ENCODE measurements at regions not wholly inside any gene's neighbourhood (a gene's known extent, or its start where the extent isn't known, plus 50 kb on each side); places are given as distances from the start of the nearest gene placed in this dataset.
"Not testable (repeated sequence)": the region's sequence is repeated elsewhere in the genome, so short reads cannot be mapped to it uniquely, and the experiment has no call there.

DNA sequence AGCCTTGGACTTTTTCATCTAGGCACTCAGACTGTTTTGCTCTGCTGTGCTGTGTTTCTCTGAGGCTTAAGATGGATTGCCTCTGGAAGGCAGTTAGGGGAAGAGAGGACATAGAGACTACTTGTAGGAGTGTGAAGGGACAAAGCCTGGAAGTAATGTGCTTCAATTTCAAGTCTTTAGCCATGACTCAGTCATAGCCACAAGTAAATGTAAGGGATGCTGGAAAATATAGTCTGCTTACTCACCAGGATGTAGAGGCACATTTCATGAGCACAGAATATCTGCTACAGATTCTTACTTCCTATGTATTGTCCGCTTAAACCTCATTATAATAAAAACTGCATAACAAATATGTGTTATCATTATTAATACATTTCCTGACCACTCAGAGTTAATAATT lies 794.3 kb upstream of the NOVA1 start:
- DNase-seq = no peak

GRCh38 chr14:27409944-27410343 lies 812.1 kb upstream of the NOVA1 start:
- DNase-seq = no peak

- DNase-seq = peak; percentile 97
Observed at GRCh38 chr14:27410981-27411380, 813.1 kb upstream of the NOVA1 start.

GRCh38 chr14:27427796-27428195 lies 830.0 kb upstream of the NOVA1 start:
- no peak for DNase-seq

DNA sequence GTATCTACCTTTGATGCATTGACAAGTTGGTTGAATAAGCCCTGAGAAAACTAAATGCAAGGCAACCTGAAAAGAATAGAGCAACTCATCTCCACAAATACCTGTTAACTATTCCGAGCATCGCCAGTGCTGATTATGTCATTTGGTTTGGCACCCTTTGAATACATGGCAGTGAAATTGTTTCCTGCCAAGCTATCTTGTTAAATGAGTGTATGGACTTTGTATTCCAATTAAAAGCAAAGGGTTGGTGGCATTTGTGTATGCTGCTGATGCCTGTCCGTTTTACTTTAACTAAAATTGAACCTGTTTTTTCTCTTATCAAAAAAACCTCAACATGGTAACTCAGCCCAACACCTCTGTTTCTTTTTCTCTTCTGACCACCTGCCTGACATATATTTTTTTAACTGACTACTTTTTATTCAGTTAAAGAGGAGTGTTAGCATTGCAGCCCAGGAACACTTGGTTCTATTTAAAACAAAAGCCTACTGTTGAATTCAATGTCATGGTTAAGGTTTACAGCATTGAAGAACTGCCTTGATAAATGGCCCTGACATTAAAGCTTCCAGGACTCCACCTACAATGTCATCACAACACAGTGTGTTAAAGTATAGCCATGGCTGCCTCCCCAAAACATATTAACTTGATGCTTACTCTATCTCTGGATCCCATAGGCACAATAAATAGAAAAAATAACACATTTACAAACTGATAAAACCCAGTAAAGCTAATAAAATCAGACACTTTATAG lies 838.3 kb upstream of the NOVA1 start:
- DNase-seq = no peak

DNA sequence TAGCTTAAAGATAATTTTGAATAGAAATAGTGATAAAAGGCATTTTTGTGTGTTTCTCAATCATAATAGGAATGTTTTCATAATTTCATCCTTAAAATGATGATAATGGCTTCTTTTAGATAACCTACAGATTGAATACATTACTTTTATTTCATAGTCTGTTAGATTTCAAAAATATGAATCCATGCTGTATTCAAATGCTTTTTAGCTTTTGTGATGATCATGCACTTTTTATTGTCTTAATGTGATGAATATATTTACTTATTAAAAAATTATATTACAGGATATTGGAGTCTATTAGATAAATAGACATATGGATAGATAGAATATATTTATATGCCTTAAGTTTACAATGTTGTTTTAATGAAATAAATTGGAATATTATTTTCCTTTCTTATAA lies 886.8 kb upstream of the NOVA1 start:
- no peak for DNase-seq

DNA sequence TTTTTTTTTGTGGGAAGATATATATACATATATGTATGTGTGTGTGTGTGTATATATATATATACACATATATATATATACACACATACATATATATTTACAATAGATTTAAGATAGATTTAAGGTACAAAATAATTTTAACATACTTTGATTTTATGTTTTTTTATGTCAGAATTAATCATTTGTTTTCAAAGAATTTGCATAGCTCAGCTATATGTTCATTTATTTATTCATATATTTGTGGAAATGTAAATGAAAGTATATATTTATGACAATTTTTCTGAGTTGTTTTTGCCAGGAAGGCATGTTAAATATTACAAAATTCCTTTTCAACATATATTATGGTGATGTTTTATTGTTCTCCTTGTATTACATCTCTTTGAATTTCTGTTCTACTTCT lies 887.4 kb upstream of the NOVA1 start:
- DNase-seq = no peak

- DNase-seq = no peak
Observed at GRCh38 chr14:27506272-27506671, 908.4 kb upstream of the NOVA1 start.

- peak; percentile 52 for DNase-seq
Observed at GRCh38 chr14:27528328-27528727, 930.5 kb upstream of the NOVA1 start.

DNA sequence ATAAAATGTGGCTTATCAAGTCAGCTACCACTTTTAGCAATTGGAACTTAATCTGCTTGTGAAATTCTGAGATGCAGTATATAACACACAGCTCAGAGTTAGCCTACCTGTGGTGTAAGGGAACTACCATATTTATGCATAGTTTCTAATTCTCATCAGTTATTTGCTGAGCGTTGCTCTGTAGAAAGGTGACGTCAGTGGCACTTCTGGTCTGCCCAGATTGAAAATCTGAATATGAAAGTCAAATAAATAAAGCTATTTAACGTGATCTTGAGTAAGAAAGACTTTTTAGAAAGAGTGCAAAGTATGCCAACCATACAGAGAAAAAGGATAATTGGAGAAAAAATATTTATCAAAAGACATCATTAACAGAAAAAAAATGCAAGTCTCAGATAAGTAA lies 938.9 kb upstream of the NOVA1 start:
- no peak for DNase-seq

DNA sequence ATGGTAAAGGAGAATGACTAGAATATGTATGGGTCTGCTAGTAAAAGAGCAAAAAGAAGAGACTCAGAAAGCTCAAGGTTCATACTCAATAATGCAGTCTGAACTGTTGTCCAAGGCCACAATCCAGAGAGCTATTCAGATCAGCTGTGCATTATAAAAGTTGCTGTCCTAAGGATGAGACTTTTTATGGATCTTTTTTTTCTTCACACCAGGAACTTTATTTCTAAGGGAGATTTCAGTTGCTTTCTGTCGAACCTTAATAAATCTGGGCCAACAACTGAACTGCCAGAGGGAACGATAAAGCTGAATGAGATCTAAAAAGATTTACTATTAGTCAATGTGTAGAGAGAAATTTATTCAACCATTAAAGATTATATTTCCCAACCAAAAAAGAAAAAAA lies 948.3 kb upstream of the NOVA1 start:
- no peak for DNase-seq

DNA sequence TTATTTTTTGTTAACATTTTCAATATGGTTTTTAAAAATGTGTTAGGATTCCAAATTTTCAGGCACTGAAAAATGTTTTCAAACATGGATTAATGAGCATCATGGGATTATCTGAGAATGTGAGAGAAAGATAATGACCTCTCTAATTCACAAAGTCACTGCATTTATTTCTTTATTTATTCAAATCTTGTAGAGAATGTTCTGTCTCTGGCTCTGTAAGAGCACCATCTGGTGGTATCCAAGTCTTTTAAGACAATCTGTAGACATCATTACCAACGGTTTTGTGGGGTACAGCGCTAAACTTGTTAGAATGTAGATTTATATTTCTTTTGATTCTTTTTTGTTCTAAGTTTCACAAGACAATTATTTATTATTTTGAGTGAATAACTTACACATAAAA lies 956.0 kb upstream of the NOVA1 start:
- peak; percentile 43 for DNase-seq

- no peak for DNase-seq
Observed at GRCh38 chr14:27557445-27557844, 959.6 kb upstream of the NOVA1 start.

DNA sequence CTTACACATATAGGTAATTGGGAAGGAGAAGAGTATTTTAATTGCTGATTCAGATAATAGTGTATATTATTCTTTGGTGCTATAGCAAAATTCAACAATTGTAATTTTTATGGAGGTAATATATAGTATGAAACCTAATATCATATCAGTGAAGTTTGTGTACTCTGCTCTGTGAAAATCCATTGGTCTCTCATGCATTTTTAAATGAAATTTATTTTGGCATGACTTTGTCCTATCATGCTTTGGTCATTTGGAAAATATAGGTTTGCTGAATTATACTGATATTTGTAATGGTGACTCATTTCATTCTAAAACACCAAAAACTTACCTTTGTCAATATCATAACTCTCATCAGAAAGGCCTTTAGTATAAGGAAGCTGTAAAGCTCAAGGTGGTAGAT lies 962.0 kb upstream of the NOVA1 start:
- no peak for DNase-seq

- DNase-seq = no peak
Observed at GRCh38 chr14:27566843-27567382, 969.1 kb upstream of the NOVA1 start.

DNA sequence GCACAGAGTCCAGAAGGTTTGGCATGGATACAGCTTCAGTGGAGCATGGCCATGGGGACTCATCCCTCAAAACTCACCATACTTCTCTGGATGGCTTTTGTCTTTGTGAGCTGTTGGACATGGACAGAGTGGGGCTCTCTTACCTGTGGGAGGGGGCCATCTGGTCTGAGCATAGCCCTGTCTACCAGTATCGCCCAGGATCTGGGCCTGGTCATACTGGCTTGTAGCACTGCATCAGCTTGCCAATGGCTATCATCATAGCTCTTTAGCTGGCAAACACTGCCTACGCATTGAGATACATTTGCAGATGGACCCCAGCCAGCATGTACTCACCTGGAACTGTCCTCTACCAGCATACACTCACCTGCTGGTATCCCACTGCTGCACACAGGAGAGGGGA lies 975.2 kb upstream of the NOVA1 start:
- peak; percentile 17 for DNase-seq

GRCh38 chr14:27587103-27587502 lies 989.3 kb upstream of the NOVA1 start:
- no peak for DNase-seq

GRCh38 chr14:27605282-27605681 lies 1007.4 kb upstream of the NOVA1 start:
- DNase-seq = peak; percentile 23

DNA sequence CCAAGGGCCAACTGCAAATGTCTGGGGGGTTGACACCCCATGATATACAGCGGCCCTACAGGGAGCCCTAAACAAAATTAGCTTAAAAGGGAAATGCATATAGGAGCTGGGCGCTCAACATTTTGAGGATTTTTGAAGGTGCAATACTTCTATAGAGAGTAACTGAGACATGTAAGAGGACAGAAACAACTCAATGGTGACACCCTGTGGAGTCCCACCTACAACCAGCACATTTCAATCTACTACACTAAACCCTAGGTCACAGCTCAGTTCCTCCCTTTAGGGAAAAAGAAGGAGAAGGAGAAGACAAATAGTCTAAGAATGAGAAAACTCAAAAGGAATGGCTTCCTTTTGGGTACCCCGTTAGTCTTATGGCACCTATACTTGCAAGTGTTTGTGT lies 1010.5 kb upstream of the NOVA1 start:
- DNase-seq = no peak

DNA sequence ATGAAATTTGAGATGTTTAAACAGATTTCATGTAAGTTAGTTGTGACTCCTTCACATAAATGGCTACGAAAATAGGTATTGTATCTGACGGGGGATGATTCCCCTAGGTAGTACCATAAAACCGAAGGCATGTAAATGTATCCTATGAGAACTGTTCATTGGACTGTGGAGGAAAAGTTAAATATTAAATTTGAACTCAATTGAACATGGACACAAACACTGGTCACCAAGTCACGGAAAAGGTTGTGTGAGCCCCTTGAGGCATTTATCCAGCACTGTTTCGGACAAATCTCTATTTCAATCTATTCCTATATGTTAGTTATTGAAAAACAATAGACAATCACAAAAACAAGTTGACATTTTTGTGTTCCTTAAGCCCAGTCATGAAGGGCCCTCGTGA lies 1014.3 kb upstream of the NOVA1 start:
- no peak for DNase-seq

GRCh38 chr14:27613102-27613501 lies 1015.3 kb upstream of the NOVA1 start:
- no peak for DNase-seq

- no peak for DNase-seq
Observed at GRCh38 chr14:27623782-27624181, 1025.9 kb upstream of the NOVA1 start.

- no peak for DNase-seq
Observed at GRCh38 chr14:27634056-27634970, 1036.5 kb upstream of the NOVA1 start.

- not testable (repeated sequence) for DNase-seq
Observed at GRCh38 chr14:27640688-27641087, 1042.9 kb upstream of the NOVA1 start.
